Suprapubic skin (tissue), 4 donors: ENCODE measurements at regions not wholly inside any gene's neighbourhood (a gene's known extent, or its start where the extent isn't known, plus 50 kb on each side); places are given as distances from the start of the nearest gene placed in this dataset.

ENCODE experiments used
- DNase-seq, 2 donors: peaks; one replicate each; pipeline ENCODE4 v3.0.0-alpha.2; 2019; ENCODE audit warnings: low spot score in 2 of 2
- H3K27ac ChIP-seq: fragments of 200-600 bp; sonication (generic); one replicate; pipeline ENCODE4 v1.5.1; 2019
- H3K27me3 ChIP-seq: fragments of 200-600 bp; sonication (generic); one replicate; pipeline ENCODE4 v1.5.1; 2019
- H3K36me3 ChIP-seq: fragments of 200-600 bp; sonication (generic); one replicate; pipeline ENCODE4 v1.5.1; 2019
- H3K4me1 ChIP-seq: fragments of 200-600 bp; sonication (generic); one replicate; pipeline ENCODE4 v1.5.1; 2019
- H3K4me3 ChIP-seq: fragments of 200-600 bp; sonication (generic); one replicate; pipeline ENCODE4 v1.5.1; 2019; ENCODE audit warnings: mild to moderate bottlenecking
- H3K9me3 ChIP-seq: fragments of 200-600 bp; sonication (generic); one replicate; pipeline ENCODE4 v1.5.1; 2019
- CTCF ChIP-seq, 2 donors: fragments of 200-600 bp in 1 of 2; fragments of 450-650 bp in 1 of 2; sonication (generic) in 1 of 2; IDR thresholded peaks; one replicate each; pipeline ENCODE4 v1.5.1; 2016 to 2019; ENCODE audit warnings: antibody characterized with exemption in 2 of 2, mild to moderate bottlenecking in 1 of 2, moderate library complexity in 1 of 2
- EP300 ChIP-seq: sonication (generic); formaldehyde crosslinking; IDR thresholded peaks from one replicate; pipeline ENCODE4 v1.6.1; 2017; ENCODE audit warnings: antibody characterized with exemption
- POLR2A ChIP-seq, 2 donors: fragments of 450-650 bp; IDR thresholded peaks; one replicate each; pipeline ENCODE4 v1.6.1; 2017; ENCODE audit warnings: antibody characterized with exemption in 2 of 2, mild to moderate bottlenecking in 2 of 2, moderate library complexity in 2 of 2
- POLR2AphosphoS5 ChIP-seq, 3 donors: sonication (generic); formaldehyde crosslinking; IDR thresholded peaks; one replicate each; pipeline ENCODE4 v1.6.1; 2017; ENCODE audit warnings: antibody characterized with exemption in 3 of 3
- WGBS: methylation state at CpG from one replicate; pipeline ENCODE4 v1.1.5; 2018; 5-methylcytosine and 5-hydroxymethylcytosine counted together

- TF ChIP-seq CTCF (IDR thresholded peaks at IDR 0.05) (no peak), POLR2A (IDR thresholded peaks at IDR 0.05) (no peak), POLR2AphosphoS5 (IDR thresholded peaks at IDR 0.05) (no peak), EP300 (no peak)
- H3K9me3 ChIP-seq: no peaks in the 10 kb centered on the region
- H3K27me3 ChIP-seq: no peaks in the 10 kb centered on the region
- WGBS: 77% methylated on average over 4 of the region's 4 CpGs
- no peaks in the 10 kb centered on the region for H3K36me3 ChIP-seq
- DNase-seq: peak in 1 of 2 donors; percentile 9
- H3K4me1 ChIP-seq: peaks cover 8% of the 10 kb centered on the region
- no peak overlapping the region for H3K27ac ChIP-seq
- H3K4me3 ChIP-seq: no peak overlapping the region
Observed at GRCh38 chr1:5374192-5374591, 618.0 kb downstream of the NPHP4 start.

GRCh38 chr1:5373281-5373680 is 618.9 kb downstream of the NPHP4 start:
- no peak overlapping the region for H3K27ac ChIP-seq
- H3K4me1 ChIP-seq: peaks cover 8% of the 10 kb centered on the region
- 85% methylated on average over 4 of the region's 4 CpGs for WGBS
- H3K9me3 ChIP-seq: no peaks in the 10 kb centered on the region
- no peaks in the 10 kb centered on the region for H3K36me3 ChIP-seq
- H3K4me3 ChIP-seq: no peak overlapping the region
- no peaks in the 10 kb centered on the region for H3K27me3 ChIP-seq
- DNase-seq: peak in 1 of 2 donors; percentile 32
- TF ChIP-seq CTCF (IDR thresholded peaks at IDR 0.05) (no peak), POLR2AphosphoS5 (IDR thresholded peaks at IDR 0.05) (no peak), EP300 (no peak), POLR2A (IDR thresholded peaks at IDR 0.05) (no peak)

- Histone ChIP-seq H3K27me3 (no peaks in the 10 kb centered on the region), H3K36me3 (no peaks in the 10 kb centered on the region), H3K27ac (no peak overlapping the region), H3K4me3 (no peak overlapping the region), H3K4me1 (peaks cover 8% of the 10 kb centered on the region), H3K9me3 (no peaks in the 10 kb centered on the region)
- peak in 1 of 2 donors; percentile 34 for DNase-seq
- WGBS: 86% methylated on average over 7 of the region's 7 CpGs
- TF ChIP-seq POLR2AphosphoS5 (IDR thresholded peaks at IDR 0.05): no peak
- TF ChIP-seq CTCF (IDR thresholded peaks at IDR 0.05): no peak
- no peak for TF ChIP-seq EP300
- TF ChIP-seq POLR2A (IDR thresholded peaks at IDR 0.05): no peak
Observed at GRCh38 chr1:5371270-5371669, 621.0 kb downstream of the NPHP4 start.

GRCh38 chr1:5370311-5370710 is 621.9 kb downstream of the NPHP4 start:
- no peaks in the 10 kb centered on the region for H3K27me3 ChIP-seq
- H3K4me1 ChIP-seq: peaks cover 8% of the 10 kb centered on the region
- 61% methylated on average over 3 of the region's 3 CpGs for WGBS
- no peak for DNase-seq
- H3K27ac ChIP-seq: no peak overlapping the region
- H3K9me3 ChIP-seq: no peaks in the 10 kb centered on the region
- H3K4me3 ChIP-seq: no peak overlapping the region
- TF ChIP-seq CTCF (IDR thresholded peaks at IDR 0.05): no peak
- no peak for TF ChIP-seq POLR2A (IDR thresholded peaks at IDR 0.05)
- no peak for TF ChIP-seq EP300
- TF ChIP-seq POLR2AphosphoS5 (IDR thresholded peaks at IDR 0.05): no peak
- no peaks in the 10 kb centered on the region for H3K36me3 ChIP-seq

- Histone ChIP-seq H3K4me1 (peaks cover 8% of the 10 kb centered on the region), H3K9me3 (no peaks in the 10 kb centered on the region), H3K27me3 (no peaks in the 10 kb centered on the region), H3K27ac (no peak overlapping the region), H3K4me3 (no peak overlapping the region), H3K36me3 (no peaks in the 10 kb centered on the region)
- DNase-seq: peak in 1 of 2 donors; percentile 20
- no peak for TF ChIP-seq EP300
- TF ChIP-seq CTCF (IDR thresholded peaks at IDR 0.05): no peak
- no peak for TF ChIP-seq POLR2AphosphoS5 (IDR thresholded peaks at IDR 0.05)
- TF ChIP-seq POLR2A (IDR thresholded peaks at IDR 0.05): no peak
- WGBS: 50% methylated on average over 1 of the region's 1 CpG
Observed at GRCh38 chr1:5369223-5369622, 623.0 kb downstream of the NPHP4 start.
